ENCODE measurements at regions not wholly inside any gene's neighbourhood (a gene's known extent, or its start where the extent isn't known, plus 50 kb on each side); places are given as distances from the start of the nearest gene placed in this dataset.

DNA sequence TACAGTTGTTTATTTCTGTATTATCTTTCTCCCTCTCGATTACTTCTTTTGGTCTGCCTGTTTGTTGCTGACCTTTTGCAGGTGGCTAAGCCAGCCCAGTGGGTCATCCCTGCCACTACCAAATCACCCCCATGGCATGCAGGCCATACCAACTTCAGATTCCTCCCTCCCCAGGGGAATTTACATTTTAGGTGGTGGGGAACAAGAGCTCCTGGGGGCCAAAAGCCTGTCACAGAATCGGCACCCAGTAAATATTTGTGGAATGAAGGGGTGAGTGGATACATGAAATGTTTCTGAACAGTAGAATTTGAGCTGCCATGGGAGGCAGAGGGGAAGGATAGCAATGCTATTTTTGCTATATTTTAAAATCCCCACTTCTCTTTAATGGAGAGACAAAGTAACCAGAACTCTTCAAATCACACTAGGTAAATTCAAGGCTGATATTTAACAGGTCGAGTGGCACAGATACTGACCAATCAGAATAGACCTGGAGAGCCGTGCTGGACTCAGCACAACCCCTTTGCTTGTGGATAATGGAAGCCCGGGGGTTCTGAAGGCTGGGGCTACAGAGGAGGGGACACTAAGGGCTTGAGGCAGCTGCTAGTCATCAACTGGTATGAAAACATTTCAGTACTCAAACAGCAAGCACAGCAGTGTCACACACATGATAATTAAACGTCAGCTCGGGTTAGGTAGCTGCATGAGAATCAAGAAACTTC, 54.3 kb upstream of the SMAD3 start:
- DNase-seq (ENCODE audit: low read depth, low spot score) (no peak), FAIRE-seq (no peak)
- Histone ChIP-seq H3K9me3 (ENCODE audit: control insufficient read depth, low read depth, low read length) (no peaks in the 10 kb centered on the region), H3K79me2 (ENCODE audit: control insufficient read depth, insufficient read depth, low read length) (no peaks in the 10 kb centered on the region), H3K9me1 (ENCODE audit: control insufficient read depth, extremely low read depth, insufficient read depth, low read length) (no peaks in the 10 kb centered on the region), H3K9ac (ENCODE audit: control insufficient read depth, extremely low read depth, insufficient read depth, low read length) (no peak overlapping the region), H3K4me2 (ENCODE audit: control insufficient read depth, extremely low read depth, insufficient read depth, low read depth, low read length) (no peak overlapping the region), H3K4me3 (ENCODE audit: control insufficient read depth in 2 of 3, extremely low read depth in 1 of 3, insufficient read depth in 2 of 3, low read depth in 1 of 3, low read length in 3 of 3) (no peak overlapping the region), H3K4me1 (ENCODE audit: control insufficient read depth, extremely low read depth, insufficient read depth, low read length) (peaks cover 7% of the 10 kb centered on the region), H3K36me3 (ENCODE audit: control insufficient read depth in 2 of 2, extremely low read depth in 1 of 2, insufficient read depth in 2 of 2, low read length in 2 of 2) (no peaks in the 10 kb centered on the region), H3K27me3 (ENCODE audit: control insufficient read depth, extremely low read depth, insufficient read depth, low read length) (no peaks in the 10 kb centered on the region), H2AFZ (ENCODE audit: control insufficient read depth, low read length) (no peak overlapping the region), H4K20me1 (ENCODE audit: control insufficient read depth, extremely low read depth, insufficient read depth, low read length) (no peaks in the 10 kb centered on the region), H3K27ac (ENCODE audit: control insufficient read depth, insufficient read depth, low read length) (no peak overlapping the region)
- dilution Hi-C loops (cut with MboI; ENCODE audit: extremely low pct_ligation_motif_present, low sequenced_read_pairs) = no loop called here
- no peak for TF ChIP-seq EZH2 (IDR thresholded peaks at IDR 0.05; ENCODE audit: low read length)
- TF ChIP-seq, protein P1, sequence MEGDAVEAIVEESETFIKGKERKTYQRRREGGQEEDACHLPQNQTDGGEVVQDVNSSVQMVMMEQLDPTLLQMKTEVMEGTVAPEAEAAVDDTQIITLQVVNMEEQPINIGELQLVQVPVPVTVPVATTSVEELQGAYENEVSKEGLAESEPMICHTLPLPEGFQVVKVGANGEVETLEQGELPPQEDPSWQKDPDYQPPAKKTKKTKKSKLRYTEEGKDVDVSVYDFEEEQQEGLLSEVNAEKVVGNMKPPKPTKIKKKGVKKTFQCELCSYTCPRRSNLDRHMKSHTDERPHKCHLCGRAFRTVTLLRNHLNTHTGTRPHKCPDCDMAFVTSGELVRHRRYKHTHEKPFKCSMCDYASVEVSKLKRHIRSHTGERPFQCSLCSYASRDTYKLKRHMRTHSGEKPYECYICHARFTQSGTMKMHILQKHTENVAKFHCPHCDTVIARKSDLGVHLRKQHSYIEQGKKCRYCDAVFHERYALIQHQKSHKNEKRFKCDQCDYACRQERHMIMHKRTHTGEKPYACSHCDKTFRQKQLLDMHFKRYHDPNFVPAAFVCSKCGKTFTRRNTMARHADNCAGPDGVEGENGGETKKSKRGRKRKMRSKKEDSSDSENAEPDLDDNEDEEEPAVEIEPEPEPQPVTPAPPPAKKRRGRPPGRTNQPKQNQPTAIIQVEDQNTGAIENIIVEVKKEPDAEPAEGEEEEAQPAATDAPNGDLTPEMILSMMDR (optimal IDR thresholded peaks at IDR 0.05 in 1 of 3, IDR thresholded peaks at IDR 0.05 in 1 of 3, conservative IDR thresholded peaks at IDR 0.05 in 1 of 3; ENCODE audit: extremely low read depth in 1 of 3, insufficient read depth in 2 of 3, low read length in 3 of 3) = no peak

- Histone ChIP-seq H3K4me1 (ENCODE audit: control insufficient read depth, extremely low read depth, insufficient read depth, low read length) (peaks cover 7% of the 10 kb centered on the region), H3K27me3 (ENCODE audit: control insufficient read depth, extremely low read depth, insufficient read depth, low read length) (no peaks in the 10 kb centered on the region), H4K20me1 (ENCODE audit: control insufficient read depth, extremely low read depth, insufficient read depth, low read length) (no peaks in the 10 kb centered on the region), H3K36me3 (ENCODE audit: control insufficient read depth in 2 of 2, extremely low read depth in 1 of 2, insufficient read depth in 2 of 2, low read length in 2 of 2) (no peaks in the 10 kb centered on the region), H3K79me2 (ENCODE audit: control insufficient read depth, insufficient read depth, low read length) (no peaks in the 10 kb centered on the region), H3K9me1 (ENCODE audit: control insufficient read depth, extremely low read depth, insufficient read depth, low read length) (no peaks in the 10 kb centered on the region), H3K27ac (ENCODE audit: control insufficient read depth, insufficient read depth, low read length) (no peak overlapping the region), H3K4me3 (ENCODE audit: control insufficient read depth in 2 of 3, extremely low read depth in 1 of 3, insufficient read depth in 2 of 3, low read depth in 1 of 3, low read length in 3 of 3) (no peak overlapping the region), H3K9ac (ENCODE audit: control insufficient read depth, extremely low read depth, insufficient read depth, low read length) (no peak overlapping the region), H3K9me3 (ENCODE audit: control insufficient read depth, low read depth, low read length) (no peaks in the 10 kb centered on the region), H2AFZ (ENCODE audit: control insufficient read depth, low read length) (no peak overlapping the region), H3K4me2 (ENCODE audit: control insufficient read depth, extremely low read depth, insufficient read depth, low read depth, low read length) (no peak overlapping the region)
- DNase-seq (ENCODE audit: low read depth, low spot score) (no peak), FAIRE-seq (no peak)
- dilution Hi-C loops (cut with MboI; ENCODE audit: extremely low pct_ligation_motif_present, low sequenced_read_pairs) = no loop called here
- TF ChIP-seq, protein P1 (optimal IDR thresholded peaks at IDR 0.05 in 1 of 3, IDR thresholded peaks at IDR 0.05 in 1 of 3, conservative IDR thresholded peaks at IDR 0.05 in 1 of 3; ENCODE audit: extremely low read depth in 1 of 3, insufficient read depth in 2 of 3, low read length in 3 of 3) = no peak
- TF ChIP-seq EZH2 (IDR thresholded peaks at IDR 0.05; ENCODE audit: low read length) = no peak
Measured at GRCh38 chr15:67011617-67012005, 53.8 kb upstream of the SMAD3 start.
